Epithelial cell of esophagus (primary cell): ENCODE measurements at regions not wholly inside any gene's neighbourhood (a gene's known extent, or its start where the extent isn't known, plus 50 kb on each side); places are given as distances from the start of the nearest gene placed in this dataset.
"Not testable (repeated sequence)": the region's sequence is repeated elsewhere in the genome, so short reads cannot be mapped to it uniquely, and the experiment has no call there.

Experiments
- DNase-seq: peaks from one replicate; pipeline ENCODE4 v3.0.0; 2010; ENCODE audit warnings: low read depth
- H3K4me3 ChIP-seq: 2 replicates; pipeline ENCODE4 v1.5.1; 2011; ENCODE audit warnings: mild to moderate bottlenecking, low read length, control low read depth
- TF ChIP-seq, protein P1 (sequence below): IDR thresholded peaks from 2 replicates; pipeline ENCODE4 v1.5.1; 2011; ENCODE audit warnings: low read depth, mild to moderate bottlenecking, low read length, control low read depth, inconsistent platforms; ENCODE audit not compliant: insufficient read depth; ENCODE audit errors: missing control alignments

DNA sequence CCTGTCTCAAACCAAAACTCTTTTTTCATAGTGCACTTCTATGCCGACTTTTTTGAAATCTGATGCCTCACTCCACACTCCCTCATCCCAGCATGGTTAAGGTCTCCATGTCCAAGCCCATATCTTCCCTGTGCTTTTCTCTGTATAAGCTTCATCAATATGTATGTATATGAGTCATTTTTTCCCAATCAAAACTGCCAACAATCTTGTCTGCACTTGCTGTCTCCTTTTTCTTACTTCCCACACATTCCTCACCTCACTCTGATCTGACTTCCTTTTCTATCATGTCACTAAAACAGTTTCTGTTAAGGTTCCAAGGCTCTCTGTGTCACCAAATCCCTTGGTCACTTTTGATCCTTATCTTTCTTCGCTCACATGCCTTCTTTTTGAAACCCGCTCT, 88.2 kb upstream of the GPR50 start:
- DNase-seq: peak; percentile 50
- no peak overlapping the region for H3K4me3 ChIP-seq
- TF ChIP-seq, protein P1, sequence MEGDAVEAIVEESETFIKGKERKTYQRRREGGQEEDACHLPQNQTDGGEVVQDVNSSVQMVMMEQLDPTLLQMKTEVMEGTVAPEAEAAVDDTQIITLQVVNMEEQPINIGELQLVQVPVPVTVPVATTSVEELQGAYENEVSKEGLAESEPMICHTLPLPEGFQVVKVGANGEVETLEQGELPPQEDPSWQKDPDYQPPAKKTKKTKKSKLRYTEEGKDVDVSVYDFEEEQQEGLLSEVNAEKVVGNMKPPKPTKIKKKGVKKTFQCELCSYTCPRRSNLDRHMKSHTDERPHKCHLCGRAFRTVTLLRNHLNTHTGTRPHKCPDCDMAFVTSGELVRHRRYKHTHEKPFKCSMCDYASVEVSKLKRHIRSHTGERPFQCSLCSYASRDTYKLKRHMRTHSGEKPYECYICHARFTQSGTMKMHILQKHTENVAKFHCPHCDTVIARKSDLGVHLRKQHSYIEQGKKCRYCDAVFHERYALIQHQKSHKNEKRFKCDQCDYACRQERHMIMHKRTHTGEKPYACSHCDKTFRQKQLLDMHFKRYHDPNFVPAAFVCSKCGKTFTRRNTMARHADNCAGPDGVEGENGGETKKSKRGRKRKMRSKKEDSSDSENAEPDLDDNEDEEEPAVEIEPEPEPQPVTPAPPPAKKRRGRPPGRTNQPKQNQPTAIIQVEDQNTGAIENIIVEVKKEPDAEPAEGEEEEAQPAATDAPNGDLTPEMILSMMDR: no peak

DNA sequence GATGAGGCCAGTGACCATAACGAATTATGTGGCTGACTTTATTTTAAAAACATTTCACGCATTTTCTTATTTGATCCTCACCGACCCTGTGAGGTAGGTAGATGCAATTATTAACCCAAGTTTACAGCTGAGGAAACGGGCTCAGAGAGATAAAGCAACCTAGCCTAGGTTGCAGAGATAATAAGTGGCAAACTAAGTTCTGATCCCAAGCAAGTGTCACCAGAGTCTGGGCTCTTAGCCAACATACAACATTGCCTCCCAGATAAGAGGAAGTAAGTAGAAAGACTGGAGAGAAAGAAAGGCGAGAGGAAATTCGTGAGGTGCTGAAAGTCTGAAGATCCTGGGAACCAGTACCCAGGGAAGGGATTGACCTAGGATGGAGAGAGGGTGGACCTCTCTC, 77.4 kb upstream of the GPR50 start:
- DNase-seq: no peak
- H3K4me3 ChIP-seq: no peak overlapping the region
- TF ChIP-seq, protein P1: no peak

DNA sequence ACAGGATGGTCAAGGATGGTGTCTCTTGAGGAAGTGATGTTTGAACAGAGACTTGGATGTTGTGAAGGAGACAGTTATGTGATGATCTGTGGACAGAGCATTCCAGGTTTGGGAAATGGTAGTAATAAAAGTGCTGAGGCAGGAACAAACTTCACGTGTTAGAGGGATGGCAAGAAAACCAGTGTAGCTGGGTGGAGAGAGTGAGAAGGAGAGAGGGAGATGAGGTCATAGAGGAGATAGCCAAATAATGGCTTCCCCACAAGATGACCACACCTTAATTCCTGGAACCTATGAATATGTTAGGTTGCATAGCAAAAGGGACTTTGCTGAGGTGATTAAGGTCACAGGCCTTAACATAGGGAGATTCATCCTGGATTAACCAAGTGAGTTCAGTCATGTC, 75.6 kb upstream of the GPR50 start:
- DNase-seq: no peak
- H3K4me3 ChIP-seq: no peak overlapping the region
- TF ChIP-seq, protein P1: no peak

DNA sequence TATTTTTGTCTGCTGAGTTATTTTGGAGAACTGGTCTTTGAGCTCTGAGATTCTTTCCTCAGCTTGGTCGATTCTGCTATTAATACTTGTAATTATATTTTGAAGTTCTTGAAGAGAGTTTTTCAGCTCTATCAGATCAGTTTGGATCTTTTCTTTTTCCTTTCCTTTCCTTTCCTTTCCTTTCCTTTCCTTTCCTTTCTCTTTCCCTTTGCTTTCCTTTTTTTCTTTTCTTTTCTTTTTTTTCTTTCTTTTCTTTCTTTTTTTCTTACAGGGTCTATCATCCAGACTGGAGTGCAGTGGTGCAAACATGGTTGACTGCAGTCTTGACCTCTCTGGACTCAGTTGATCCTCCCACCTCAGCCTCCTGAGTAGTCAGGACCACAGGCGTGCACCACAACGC, 63.2 kb upstream of the GPR50 start:
- not testable (repeated sequence) for H3K4me3 ChIP-seq, DNase-seq
